HepG2 (cell line): ENCODE measurements at regions not wholly inside any gene's neighbourhood (a gene's known extent, or its start where the extent isn't known, plus 50 kb on each side); places are given as distances from the start of the nearest gene placed in this dataset.

Experiments used
- FOXO1 ChIP-seq: sonication (generic); formaldehyde crosslinking; IDR thresholded peaks from 2 replicates; pipeline ENCODE4 v1.4.0; 2020; ENCODE audit warnings: missing genetic modification reagents
- HNF4A ChIP-seq: sonication (generic); formaldehyde crosslinking; IDR thresholded peaks from 2 replicates; pipeline ENCODE4 v1.4.0; 2020; ENCODE audit warnings: missing genetic modification reagents
- KMT2B ChIP-seq: IDR thresholded peaks from 2 replicates; pipeline ENCODE4 v1.6.1; 2016; ENCODE audit warnings: missing genetic modification reagents, missing compliant biosample characterization
- STAG1 ChIP-seq: sonication (generic); formaldehyde crosslinking; IDR thresholded peaks from 2 replicates; pipeline ENCODE4 v1.4.0; 2020; ENCODE audit warnings: missing genetic modification reagents
- TBP ChIP-seq: sonication (generic); formaldehyde crosslinking; IDR thresholded peaks from 2 replicates; pipeline ENCODE4 v1.5.0; 2020; ENCODE audit warnings: missing genetic modification reagents
- ZNF687 ChIP-seq: sonication (generic); formaldehyde crosslinking; IDR thresholded peaks from 2 replicates; pipeline ENCODE4 v1.5.1; 2020; ENCODE audit warnings: mild to moderate bottlenecking, missing genetic modification reagents, moderate library complexity
- ZSCAN30 ChIP-seq: sonication (generic); formaldehyde crosslinking; IDR thresholded peaks from 2 replicates; pipeline ENCODE4 v1.5.0; 2020; ENCODE audit warnings: mild to moderate bottlenecking, missing genetic modification reagents
- TF ChIP-seq, protein P1 (sequence below): sonication (generic); formaldehyde crosslinking; IDR thresholded peaks from 2 replicates; pipeline ENCODE4 v1.4.0; 2020; ENCODE audit warnings: missing genetic modification reagents, borderline replicate concordance
- TF ChIP-seq, protein P2 (sequence below): sonication (generic); formaldehyde crosslinking; conservative IDR thresholded peaks from 2 replicates; pipeline ENCODE4 v1.8.0; 2022; ENCODE audit warnings: mild to moderate bottlenecking, moderate library complexity, missing genetic modification reagents
- TF ChIP-seq, protein P3 (sequence below): sonication (generic); formaldehyde crosslinking; IDR thresholded peaks from 2 replicates; pipeline ENCODE4 v1.4.0; 2020; ENCODE audit warnings: missing genetic modification reagents, borderline replicate concordance

GRCh38 chr6:168155821-168156741 is 77.1 kb upstream of the FRMD1 start (continued):
- TF ChIP-seq, protein P1, sequence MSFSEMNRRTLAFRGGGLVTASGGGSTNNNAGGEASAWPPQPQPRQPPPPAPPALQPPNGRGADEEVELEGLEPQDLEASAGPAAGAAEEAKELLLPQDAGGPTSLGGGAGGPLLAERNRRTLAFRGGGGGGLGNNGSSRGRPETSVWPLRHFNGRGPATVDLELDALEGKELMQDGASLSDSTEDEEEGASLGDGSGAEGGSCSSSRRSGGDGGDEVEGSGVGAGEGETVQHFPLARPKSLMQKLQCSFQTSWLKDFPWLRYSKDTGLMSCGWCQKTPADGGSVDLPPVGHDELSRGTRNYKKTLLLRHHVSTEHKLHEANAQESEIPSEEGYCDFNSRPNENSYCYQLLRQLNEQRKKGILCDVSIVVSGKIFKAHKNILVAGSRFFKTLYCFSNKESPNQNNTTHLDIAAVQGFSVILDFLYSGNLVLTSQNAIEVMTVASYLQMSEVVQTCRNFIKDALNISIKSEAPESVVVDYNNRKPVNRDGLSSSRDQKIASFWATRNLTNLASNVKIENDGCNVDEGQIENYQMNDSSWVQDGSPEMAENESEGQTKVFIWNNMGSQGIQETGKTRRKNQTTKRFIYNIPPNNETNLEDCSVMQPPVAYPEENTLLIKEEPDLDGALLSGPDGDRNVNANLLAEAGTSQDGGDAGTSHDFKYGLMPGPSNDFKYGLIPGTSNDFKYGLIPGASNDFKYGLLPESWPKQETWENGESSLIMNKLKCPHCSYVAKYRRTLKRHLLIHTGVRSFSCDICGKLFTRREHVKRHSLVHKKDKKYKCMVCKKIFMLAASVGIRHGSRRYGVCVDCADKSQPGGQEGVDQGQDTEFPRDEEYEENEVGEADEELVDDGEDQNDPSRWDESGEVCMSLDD (CRISPR knock-in tag), result no peak
- TF ChIP-seq FOXO1 (CRISPR knock-in tag), result no peak
- no peak for TF ChIP-seq KMT2B
- TF ChIP-seq ZSCAN30, result no peak
- TF ChIP-seq STAG1, result no peak
- TF ChIP-seq TBP (CRISPR knock-in tag), result no peak
- TF ChIP-seq HNF4A (CRISPR knock-in tag), result 0 out of 2 replicates have a peak, but pooled peaks have one; percentile 26
- TF ChIP-seq, protein P2, sequence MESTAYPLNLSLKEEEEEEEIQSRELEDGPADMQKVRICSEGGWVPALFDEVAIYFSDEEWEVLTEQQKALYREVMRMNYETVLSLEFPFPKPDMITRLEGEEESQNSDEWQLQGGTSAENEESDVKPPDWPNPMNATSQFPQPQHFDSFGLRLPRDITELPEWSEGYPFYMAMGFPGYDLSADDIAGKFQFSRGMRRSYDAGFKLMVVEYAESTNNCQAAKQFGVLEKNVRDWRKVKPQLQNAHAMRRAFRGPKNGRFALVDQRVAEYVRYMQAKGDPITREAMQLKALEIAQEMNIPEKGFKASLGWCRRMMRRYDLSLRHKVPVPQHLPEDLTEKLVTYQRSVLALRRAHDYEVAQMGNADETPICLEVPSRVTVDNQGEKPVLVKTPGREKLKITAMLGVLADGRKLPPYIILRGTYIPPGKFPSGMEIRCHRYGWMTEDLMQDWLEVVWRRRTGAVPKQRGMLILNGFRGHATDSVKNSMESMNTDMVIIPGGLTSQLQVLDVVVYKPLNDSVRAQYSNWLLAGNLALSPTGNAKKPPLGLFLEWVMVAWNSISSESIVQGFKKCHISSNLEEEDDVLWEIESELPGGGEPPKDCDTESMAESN, result no peak
- peak; percentile 20; the same call in 1 of the 2 replicates for TF ChIP-seq ZNF687 (CRISPR knock-in tag)
- TF ChIP-seq, protein P3, sequence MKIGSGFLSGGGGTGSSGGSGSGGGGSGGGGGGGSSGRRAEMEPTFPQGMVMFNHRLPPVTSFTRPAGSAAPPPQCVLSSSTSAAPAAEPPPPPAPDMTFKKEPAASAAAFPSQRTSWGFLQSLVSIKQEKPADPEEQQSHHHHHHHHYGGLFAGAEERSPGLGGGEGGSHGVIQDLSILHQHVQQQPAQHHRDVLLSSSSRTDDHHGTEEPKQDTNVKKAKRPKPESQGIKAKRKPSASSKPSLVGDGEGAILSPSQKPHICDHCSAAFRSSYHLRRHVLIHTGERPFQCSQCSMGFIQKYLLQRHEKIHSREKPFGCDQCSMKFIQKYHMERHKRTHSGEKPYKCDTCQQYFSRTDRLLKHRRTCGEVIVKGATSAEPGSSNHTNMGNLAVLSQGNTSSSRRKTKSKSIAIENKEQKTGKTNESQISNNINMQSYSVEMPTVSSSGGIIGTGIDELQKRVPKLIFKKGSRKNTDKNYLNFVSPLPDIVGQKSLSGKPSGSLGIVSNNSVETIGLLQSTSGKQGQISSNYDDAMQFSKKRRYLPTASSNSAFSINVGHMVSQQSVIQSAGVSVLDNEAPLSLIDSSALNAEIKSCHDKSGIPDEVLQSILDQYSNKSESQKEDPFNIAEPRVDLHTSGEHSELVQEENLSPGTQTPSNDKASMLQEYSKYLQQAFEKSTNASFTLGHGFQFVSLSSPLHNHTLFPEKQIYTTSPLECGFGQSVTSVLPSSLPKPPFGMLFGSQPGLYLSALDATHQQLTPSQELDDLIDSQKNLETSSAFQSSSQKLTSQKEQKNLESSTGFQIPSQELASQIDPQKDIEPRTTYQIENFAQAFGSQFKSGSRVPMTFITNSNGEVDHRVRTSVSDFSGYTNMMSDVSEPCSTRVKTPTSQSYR, result 0 out of 2 replicates have a peak, but pooled peaks have one; percentile 48
